Activated CD4-positive, alpha-beta T cell treated with anti-CD3 and anti-CD28 coated beads, Interleukin-2, Interleukin-4, amounts not matched to agents 100 ng/mL and 50 ng/mL, durations not matched to agents 16 hours and 8 hours (primary cell): ENCODE measurements at regions not wholly inside any gene's neighbourhood (a gene's known extent, or its start where the extent isn't known, plus 50 kb on each side); places are given as distances from the start of the nearest gene placed in this dataset.
"Not testable (repeated sequence)": the region's sequence is repeated elsewhere in the genome, so short reads cannot be mapped to it uniquely, and the experiment has no call there.

ENCODE experiments used
- DNase-seq: peaks from one replicate; pipeline ENCODE4 v3.0.0-alpha.2; 2020; ENCODE audit warnings: low spot score

- DNase-seq = no peak
These were observed 518.9 kb downstream of the BCKDHB start for GRCh38 chr6:80625405-80625804.

GRCh38 chr6:80623066-80623815, 516.8 kb downstream of the BCKDHB start:
- no peak for DNase-seq

DNA sequence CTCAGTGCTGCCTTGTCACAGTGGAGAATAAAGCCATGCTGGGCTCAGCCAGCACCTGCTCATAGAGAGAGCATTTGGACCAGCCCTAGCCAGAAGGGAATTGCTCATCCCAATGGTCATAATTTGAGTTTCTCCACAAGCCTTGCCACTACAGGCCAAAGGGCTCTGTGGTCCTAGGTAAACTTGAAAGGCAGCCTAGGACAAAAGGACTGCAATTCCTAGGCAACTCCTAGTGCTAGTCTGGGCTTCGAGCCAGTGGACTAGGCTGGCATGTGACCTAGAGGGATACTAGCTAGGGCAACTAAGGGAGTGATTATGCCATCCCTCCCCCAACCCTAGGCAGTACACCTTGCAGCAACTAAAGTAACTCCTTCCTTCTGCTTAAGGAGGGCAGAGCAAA, 516.2 kb downstream of the BCKDHB start:
- DNase-seq = no peak

GRCh38 chr6:80618953-80619352, 512.5 kb downstream of the BCKDHB start:
- no peak for DNase-seq

DNA sequence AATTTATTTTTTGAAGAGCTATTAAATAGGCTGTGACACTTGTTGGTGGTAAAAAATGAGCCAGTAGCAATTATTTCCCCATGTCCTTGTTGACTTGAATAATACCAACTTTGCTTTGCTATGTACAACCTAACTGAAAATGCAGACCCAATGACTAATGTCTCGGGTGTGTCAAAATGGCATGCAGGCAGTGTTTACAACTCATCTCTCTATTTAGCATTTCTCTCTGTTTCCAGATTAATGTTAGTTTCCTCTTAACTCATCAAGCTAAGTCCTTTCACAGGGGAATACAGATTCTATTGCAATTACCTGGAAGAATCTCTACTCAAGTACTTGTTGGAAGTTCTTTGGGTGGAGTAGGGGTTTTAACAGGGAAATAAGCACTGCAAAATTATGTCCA, 504.4 kb downstream of the BCKDHB start:
- no peak for DNase-seq

DNA sequence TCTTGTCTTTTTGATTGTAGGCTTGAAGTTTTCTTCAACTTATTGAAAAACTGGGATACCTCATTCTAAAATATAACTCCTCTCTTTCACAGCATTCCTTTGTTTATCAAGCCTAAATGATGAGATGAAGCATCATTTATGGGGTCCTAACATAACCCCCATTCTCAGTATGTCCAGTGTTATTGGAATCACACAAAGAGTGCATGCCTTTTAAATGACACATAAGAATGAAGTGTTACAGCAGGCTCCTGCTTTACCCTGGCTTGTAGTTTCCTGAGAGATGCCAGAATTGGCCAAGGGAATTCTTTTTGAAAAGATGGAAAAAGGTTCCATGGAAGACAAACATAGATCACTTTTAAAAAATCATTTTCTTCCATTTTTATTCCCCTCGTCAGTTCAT, 502.4 kb downstream of the BCKDHB start:
- DNase-seq = no peak

- DNase-seq = no peak
These were observed 501.4 kb downstream of the BCKDHB start for GRCh38 chr6:80607811-80608391.

DNA sequence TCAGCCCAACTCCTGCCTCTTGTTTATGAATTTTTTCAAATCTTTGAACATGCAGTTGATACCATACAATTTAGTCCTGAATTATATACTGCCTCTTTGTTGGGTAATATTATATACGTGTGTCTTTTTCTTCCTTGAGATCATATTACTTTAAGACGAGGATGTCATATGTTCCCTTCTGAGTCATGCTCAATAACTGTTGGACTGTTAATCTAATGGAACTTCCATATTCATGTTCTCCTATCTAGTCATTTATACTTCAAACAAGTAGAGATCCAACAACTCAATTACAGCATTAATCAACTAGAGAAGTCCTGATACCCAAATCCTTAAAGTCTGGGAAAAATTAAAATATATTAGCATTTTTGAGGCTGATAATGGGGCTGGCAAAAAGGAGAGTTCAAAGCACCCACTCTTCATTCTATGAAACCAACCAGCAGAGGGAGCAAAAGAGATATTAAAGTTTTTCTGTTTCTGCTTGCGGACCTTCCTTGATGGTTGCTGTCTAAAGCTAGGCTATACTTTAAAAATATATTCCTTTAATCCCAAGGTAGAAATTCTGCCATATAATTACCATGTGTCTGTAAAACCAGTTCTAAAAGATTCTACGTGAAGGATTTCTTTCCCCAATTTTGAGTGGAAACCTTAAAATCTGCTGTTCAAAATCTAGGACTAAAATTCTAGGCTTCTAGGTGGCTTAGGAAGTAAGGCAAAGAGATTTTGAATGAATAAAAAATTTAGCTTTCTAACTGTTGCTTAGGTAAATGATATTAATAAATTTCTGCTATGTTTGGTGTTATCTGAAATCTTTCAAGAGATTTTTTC, 498.9 kb downstream of the BCKDHB start:
- DNase-seq = peak; percentile 11

DNA sequence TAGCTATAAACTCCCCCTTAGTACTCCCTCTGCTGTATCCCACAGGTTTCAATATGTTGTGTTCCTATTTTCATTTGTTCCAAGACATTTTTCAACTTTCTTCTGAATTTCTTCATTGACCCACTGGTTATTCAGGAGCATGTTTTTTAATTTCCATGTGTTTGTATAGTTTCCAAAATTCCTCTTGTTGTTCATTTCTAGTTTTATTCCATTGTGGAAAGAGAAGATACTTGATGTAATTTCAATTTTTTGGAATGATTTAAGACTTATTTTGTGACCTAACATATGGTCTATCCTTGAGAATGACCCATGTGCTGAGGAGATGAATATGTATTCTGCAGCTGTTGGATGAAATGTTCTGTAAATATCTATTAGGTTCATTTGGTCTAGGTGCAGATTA, 497.2 kb downstream of the BCKDHB start:
- no peak for DNase-seq

DNA sequence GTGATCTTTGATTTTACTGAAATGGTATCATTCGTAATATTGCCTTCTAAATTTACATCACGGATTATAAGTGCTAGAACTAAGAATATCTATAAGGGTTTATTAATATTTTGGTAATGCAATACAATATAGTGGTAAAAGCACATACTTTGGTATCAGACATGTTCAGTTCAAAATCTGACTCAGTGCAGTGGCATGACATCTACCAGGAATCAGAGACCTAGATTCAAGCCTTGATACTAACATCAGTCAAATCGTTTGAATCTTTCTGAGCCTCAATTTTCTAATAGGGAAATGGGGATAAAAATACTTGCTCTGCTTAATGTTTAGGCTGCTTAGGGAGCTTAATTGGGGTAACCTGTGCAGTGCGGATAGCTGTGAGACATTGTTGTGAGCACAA, 488.0 kb downstream of the BCKDHB start:
- DNase-seq = no peak

DNA sequence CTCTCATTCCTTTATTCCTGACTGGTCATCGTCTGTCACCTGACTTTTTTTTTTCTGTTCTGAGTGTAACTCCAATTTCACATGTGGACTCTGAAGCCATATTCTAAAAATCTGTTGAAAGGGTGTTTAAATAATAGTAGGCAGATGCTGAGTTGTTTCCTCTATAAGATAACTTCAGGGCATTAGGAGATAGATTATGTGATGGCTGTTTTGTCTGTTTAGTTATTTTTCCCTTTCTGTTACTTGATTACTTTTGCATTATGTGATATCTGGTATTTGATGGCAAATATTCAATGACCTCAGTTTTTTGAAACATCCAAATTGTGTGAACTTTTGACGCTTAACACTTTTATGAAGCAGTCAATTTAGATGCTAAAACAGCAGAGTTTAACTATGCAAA, 486.0 kb downstream of the BCKDHB start:
- DNase-seq = no peak

GRCh38 chr6:80586242-80586641, 479.8 kb downstream of the BCKDHB start:
- DNase-seq = no peak

GRCh38 chr6:80579391-80580023, 473.0 kb downstream of the BCKDHB start:
- DNase-seq = no peak

GRCh38 chr6:80573320-80573719, 466.8 kb downstream of the BCKDHB start:
- DNase-seq = not testable (repeated sequence)

DNA sequence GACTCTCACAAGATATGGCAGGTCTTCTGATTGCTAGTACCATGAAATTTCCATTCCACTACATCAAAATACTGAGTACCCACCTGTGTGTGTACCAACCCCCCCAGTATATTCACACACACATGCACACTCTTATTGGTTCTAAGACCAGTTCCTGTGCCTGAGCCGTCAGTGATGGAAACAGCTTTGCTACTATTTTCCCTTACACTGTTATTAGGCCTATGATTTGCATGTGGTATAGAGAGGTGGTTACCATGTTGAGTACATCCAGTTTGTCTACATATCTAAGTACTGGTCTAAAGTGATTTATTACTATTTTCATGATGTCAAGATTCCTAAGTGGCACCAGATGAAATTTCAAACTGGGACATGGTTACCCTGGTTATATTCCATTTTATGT, 459.9 kb downstream of the BCKDHB start:
- no peak for DNase-seq

GRCh38 chr6:80553071-80553740, 446.7 kb downstream of the BCKDHB start:
- DNase-seq = no peak

DNA sequence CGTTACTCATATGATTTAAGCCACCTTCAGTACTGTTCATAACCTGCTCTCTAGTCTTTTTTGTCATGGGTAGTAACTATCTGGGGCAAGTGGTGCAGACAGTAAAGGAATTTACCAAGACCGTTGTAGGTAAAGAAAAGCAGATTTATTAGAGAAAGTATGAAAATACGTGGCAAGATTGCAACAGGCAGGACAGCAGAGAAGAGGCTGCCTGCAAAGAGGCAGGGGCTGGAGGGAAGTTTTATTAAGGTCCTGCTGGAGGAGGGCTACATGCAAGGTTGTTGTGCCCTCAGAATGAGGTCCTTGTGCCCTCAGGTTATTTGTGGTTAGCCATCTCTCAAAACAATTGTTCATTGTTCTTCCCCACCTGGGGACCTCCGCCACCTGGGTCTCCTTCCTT, 444.3 kb downstream of the BCKDHB start:
- DNase-seq = no peak

GRCh38 chr6:80550281-80550680, 443.8 kb downstream of the BCKDHB start:
- DNase-seq = no peak

- DNase-seq = no peak
These were observed 442.1 kb downstream of the BCKDHB start for GRCh38 chr6:80548532-80548931.

- DNase-seq = no peak
These were observed 441.4 kb downstream of the BCKDHB start for GRCh38 chr6:80547827-80548226.

GRCh38 chr6:80544976-80545722, 438.7 kb downstream of the BCKDHB start:
- DNase-seq = peak; percentile 17
